ENCODE measurements at regions not wholly inside any gene's neighbourhood (a gene's known extent, or its start where the extent isn't known, plus 50 kb on each side); places are given as distances from the start of the nearest gene placed in this dataset.

DNA sequence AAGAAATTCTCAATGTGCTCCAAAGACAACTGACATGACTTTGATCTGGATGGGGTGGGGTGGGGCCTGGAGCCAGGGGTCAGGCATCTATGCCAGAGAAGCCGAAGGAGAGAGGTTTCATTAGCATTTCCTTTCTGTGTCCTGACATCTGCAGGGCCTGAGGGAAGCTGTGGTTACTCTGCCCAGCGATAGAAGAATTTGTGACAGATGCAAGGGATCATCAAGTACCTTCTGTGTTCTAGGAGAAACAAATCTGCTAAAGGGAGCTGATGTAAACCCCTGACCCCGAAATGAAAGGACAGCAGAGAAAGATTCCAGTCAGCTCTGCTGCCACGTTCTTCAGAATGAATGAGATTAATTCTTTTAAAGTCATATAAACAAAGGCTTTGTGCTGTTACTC is 335.7 kb downstream of the PRELID2 start:
- no peak overlapping the region for H3K4me3 ChIP-seq
- H3K9me3 ChIP-seq, result no peaks in the 10 kb centered on the region
- H3K36me3 ChIP-seq, result no peaks in the 10 kb centered on the region
- WGBS, 2 donors, result 18 to 22% methylated on average over 4 of the region's 4 CpGs
- peaks cover 0 to 16% (median 0%) of the 10 kb centered on the region in 3 donors for H3K4me1 ChIP-seq
- no peak overlapping the region for H3K27ac ChIP-seq
- intact Hi-C loops (cut with DNase I), result no loop called here
- no peaks in the 10 kb centered on the region for H3K27me3 ChIP-seq
- no peak for DNase-seq
- TF ChIP-seq POLR2A (IDR thresholded peaks at IDR 0.05), result no peak

DNA sequence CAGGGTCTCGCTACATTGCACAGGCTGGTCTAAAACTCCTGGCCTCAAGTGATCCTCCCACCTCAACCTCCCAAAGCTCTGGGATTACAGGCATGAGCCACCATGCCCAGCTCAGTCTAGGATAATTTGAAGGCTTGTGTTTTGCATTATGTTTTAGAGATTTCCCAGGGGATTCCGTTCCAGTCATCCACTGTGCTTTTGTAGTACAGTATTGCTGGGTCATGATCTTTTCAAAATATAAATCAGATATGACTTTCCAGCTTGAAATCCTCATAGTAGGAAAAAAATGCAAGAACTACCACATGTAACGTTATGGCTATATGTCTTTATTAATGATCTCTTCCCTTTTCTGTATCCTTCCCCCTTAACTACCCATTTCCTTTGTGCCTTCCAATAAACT is 338.1 kb downstream of the PRELID2 start:
- intact Hi-C loops (cut with DNase I), result no loop called here
- Histone ChIP-seq H3K27me3 (no peaks in the 10 kb centered on the region), H3K9me3 (no peaks in the 10 kb centered on the region), H3K36me3 (no peaks in the 10 kb centered on the region), H3K4me3 (no peak overlapping the region), H3K27ac (no peak overlapping the region), H3K4me1 (peaks cover 0 to 16% (median 0%) of the 10 kb centered on the region in 3 donors)
- DNase-seq, result no peak
- 70 to 82% methylated on average over 3 of the region's 3 CpGs for WGBS, 2 donors
- TF ChIP-seq, protein P1, sequence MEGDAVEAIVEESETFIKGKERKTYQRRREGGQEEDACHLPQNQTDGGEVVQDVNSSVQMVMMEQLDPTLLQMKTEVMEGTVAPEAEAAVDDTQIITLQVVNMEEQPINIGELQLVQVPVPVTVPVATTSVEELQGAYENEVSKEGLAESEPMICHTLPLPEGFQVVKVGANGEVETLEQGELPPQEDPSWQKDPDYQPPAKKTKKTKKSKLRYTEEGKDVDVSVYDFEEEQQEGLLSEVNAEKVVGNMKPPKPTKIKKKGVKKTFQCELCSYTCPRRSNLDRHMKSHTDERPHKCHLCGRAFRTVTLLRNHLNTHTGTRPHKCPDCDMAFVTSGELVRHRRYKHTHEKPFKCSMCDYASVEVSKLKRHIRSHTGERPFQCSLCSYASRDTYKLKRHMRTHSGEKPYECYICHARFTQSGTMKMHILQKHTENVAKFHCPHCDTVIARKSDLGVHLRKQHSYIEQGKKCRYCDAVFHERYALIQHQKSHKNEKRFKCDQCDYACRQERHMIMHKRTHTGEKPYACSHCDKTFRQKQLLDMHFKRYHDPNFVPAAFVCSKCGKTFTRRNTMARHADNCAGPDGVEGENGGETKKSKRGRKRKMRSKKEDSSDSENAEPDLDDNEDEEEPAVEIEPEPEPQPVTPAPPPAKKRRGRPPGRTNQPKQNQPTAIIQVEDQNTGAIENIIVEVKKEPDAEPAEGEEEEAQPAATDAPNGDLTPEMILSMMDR (IDR thresholded peaks at IDR 0.05), result no peak
- no peak for TF ChIP-seq POLR2A (IDR thresholded peaks at IDR 0.05)

DNA sequence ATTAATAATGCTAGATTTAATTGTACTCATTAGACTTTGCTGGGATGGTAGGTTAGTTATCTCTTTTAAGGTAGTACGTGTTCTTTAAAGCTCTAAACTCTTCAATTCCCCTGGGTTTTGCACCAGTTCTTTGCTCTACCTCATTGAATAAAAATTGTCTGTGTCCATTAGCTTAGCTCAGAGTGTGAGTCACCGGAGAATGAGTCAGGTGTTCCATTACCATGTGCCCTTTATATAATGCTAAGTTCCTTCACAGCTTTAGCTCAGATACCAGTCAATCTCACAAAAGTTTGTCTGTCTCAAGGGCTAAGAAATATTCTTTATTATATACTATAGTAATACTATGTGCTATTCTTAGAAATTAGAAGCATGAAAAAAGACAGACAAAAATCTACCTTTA is 339.4 kb downstream of the PRELID2 start:
- no peaks in the 10 kb centered on the region for H3K27me3 ChIP-seq
- intact Hi-C loops (cut with DNase I), result no loop called here
- no peak for TF ChIP-seq POLR2A (IDR thresholded peaks at IDR 0.05)
- no peaks in the 10 kb centered on the region for H3K9me3 ChIP-seq
- WGBS, 2 donors, result 33 to 34% methylated on average over 2 of the region's 2 CpGs
- H3K4me1 ChIP-seq, result peaks cover 0 to 16% (median 0%) of the 10 kb centered on the region in 3 donors
- no peak overlapping the region for H3K4me3 ChIP-seq
- no peak overlapping the region for H3K27ac ChIP-seq
- no peak for DNase-seq
- H3K36me3 ChIP-seq, result no peaks in the 10 kb centered on the region

DNA sequence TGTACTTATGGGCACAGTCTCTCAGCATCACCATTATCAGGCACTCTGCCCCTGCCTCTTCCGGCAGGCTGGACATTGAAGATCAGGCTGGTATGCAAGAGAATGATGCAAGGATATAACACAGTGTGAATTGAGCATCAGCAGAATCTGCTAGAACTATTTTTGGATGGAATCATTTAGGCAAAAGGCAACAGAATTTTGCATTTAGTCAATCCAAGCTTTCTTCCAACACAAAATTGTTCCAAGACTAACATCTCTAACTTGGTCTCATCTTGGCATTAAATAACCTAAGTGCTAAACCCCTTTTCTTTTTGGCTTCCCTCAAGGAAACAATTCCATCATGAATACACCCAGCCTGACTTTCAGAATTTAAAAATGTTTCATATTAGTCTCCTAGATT is 339.9 kb downstream of the PRELID2 start:
- H3K27ac ChIP-seq, result no peak overlapping the region
- no peaks in the 10 kb centered on the region for H3K36me3 ChIP-seq
- TF ChIP-seq, protein P1 (IDR thresholded peaks at IDR 0.05), result no peak
- TF ChIP-seq POLR2A (IDR thresholded peaks at IDR 0.05), result no peak
- no peak for DNase-seq
- H3K27me3 ChIP-seq, result no peaks in the 10 kb centered on the region
- no peaks in the 10 kb centered on the region for H3K9me3 ChIP-seq
- intact Hi-C loops (cut with DNase I), result no loop called here
- 75 to 90% methylated on average over 1 of the region's 1 CpG for WGBS, 2 donors
- peaks cover 0 to 16% (median 0%) of the 10 kb centered on the region in 3 donors for H3K4me1 ChIP-seq
- H3K4me3 ChIP-seq, result no peak overlapping the region

DNA sequence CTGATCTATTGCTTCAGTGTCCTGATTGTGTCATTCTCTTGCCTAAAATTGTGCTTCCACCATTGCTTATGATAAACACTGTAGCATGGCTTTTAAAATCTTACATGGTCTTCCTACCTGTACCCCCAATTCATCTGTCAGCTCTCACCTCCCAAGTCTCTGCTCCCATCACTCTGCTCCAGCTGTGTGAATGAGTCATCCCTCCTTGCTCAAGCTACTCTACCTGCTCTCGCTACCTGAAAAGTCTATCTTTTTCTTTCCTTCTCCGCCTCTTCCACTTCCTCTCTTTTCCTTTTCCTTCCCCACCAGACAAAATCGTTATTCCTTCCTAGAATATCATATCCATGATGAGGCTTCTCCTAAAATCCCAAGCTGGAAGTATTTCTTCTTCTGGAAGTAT is 341.7 kb downstream of the PRELID2 start:
- intact Hi-C loops (cut with DNase I), result no loop called here

DNA sequence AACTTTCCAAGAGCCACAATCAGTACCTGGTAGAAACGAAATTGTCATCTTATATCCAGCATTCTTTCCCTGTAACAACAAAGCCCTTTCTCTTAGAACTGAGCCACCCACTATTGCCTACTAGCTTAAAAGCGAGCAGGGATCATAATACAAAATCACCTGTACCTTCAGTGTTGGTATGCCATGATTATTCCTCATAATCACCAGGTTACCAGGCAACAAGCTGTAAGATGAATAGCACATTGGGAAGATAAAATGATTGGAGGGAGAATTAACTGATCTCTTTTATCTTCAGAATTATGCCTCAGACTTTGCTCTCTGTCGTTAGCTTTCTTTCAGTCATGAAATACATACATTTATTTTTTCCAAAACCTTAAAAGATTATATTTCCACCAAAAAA is 345.6 kb downstream of the PRELID2 start:
- no peaks in the 10 kb centered on the region for H3K36me3 ChIP-seq
- no peak overlapping the region for H3K27ac ChIP-seq
- TF ChIP-seq, protein P1 (IDR thresholded peaks at IDR 0.05), result no peak
- no peak for TF ChIP-seq POLR2A (IDR thresholded peaks at IDR 0.05)
- H3K4me1 ChIP-seq, result no peaks in the 10 kb centered on the region
- 70% methylated on average over 3 of the region's 3 CpGs for whole genome bisulfite sequencing, 2 donors
- H3K9me3 ChIP-seq, result no peaks in the 10 kb centered on the region
- DNase-seq, result no peak
- H3K4me3 ChIP-seq, result no peak overlapping the region
- no peaks in the 10 kb centered on the region for H3K27me3 ChIP-seq
- intact Hi-C loops (cut with DNase I), result no loop called here

More for the DNA sequence above, 341.7 kb downstream of the PRELID2 start:
- Histone ChIP-seq H3K4me1 (peaks cover 0 to 9% (median 0%) of the 10 kb centered on the region in 3 donors), H3K27ac (no peak overlapping the region), H3K9me3 (no peaks in the 10 kb centered on the region), H3K4me3 (no peak overlapping the region), H3K27me3 (no peaks in the 10 kb centered on the region), H3K36me3 (no peaks in the 10 kb centered on the region)
- TF ChIP-seq POLR2A (IDR thresholded peaks at IDR 0.05), result no peak
- TF ChIP-seq, protein P1 (IDR thresholded peaks at IDR 0.05), result no peak
- no peak for DNase-seq
- 76 to 77% methylated on average over 3 of the region's 3 CpGs for WGBS, 2 donors

All from esophagus squamous epithelium (tissue), 5 donors.